ENCODE measurements at regions not wholly inside any gene's neighbourhood (a gene's known extent, or its start where the extent isn't known, plus 50 kb on each side); places are given as distances from the start of the nearest gene placed in this dataset.

GRCh38 chrX:128581615-128582014 is 529.4 kb upstream of the ACTRT1 start:
- TF ChIP-seq CTCF (IDR thresholded peaks at IDR 0.05) (no peak), FOSL2 (IDR thresholded peaks at IDR 0.05) (no peak), FOSL2 (CRISPR knock-in tag; IDR thresholded peaks at IDR 0.05) (no peak), POLR2A (IDR thresholded peaks at IDR 0.05; ENCODE audit: low read length) (no peak), MAX (IDR thresholded peaks at IDR 0.05) (no peak), ELK1 (IDR thresholded peaks at IDR 0.05; ENCODE audit: low read depth, low read length) (no peak), USF2 (IDR thresholded peaks at IDR 0.05) (no peak), NFE2L2 (conservative IDR thresholded peaks at IDR 0.05; ENCODE audit: low read length) (no peak), KDM1A (IDR thresholded peaks at IDR 0.05; ENCODE audit: low read depth) (no peak)

Measured in A549 (cell line).